Right atrium auricular region (tissue), 2 donors: ENCODE measurements at regions not wholly inside any gene's neighbourhood (a gene's known extent, or its start where the extent isn't known, plus 50 kb on each side); places are given as distances from the start of the nearest gene placed in this dataset.

ENCODE experiments used
- DNase-seq: peaks from one replicate; pipeline ENCODE4 v3.0.0-alpha.2; 2019; ENCODE audit warnings: low spot score
- H3K27ac ChIP-seq, 2 donors: fragments of 200-600 bp; sonication (generic); 1 replicate in 1 of 2; 2 replicates in 1 of 2; pipeline ENCODE4 v1.5.1; 2016 to 2019
- H3K27me3 ChIP-seq, 2 donors: fragments of 200-600 bp; sonication (generic); one replicate each; pipeline versions ENCODE4 v1.5.1 to v1.6.0; 2017 to 2019
- H3K36me3 ChIP-seq: fragments of 200-600 bp; sonication (generic); one replicate; pipeline ENCODE4 v1.5.1; 2016
- H3K4me1 ChIP-seq, 2 donors: fragments of 200-600 bp; sonication (generic); one replicate each; pipeline versions ENCODE4 v1.5.1 to v1.6.0; 2017 to 2019
- H3K4me3 ChIP-seq, 2 donors: fragments of 200-600 bp; sonication (generic); 1 replicate in 1 of 2; 2 replicates in 1 of 2; pipeline ENCODE4 v1.5.1; 2017 to 2019; ENCODE audit warnings: mild to moderate bottlenecking in 1 of 2, moderate library complexity in 1 of 2
- H3K9me3 ChIP-seq, 2 donors: fragments of 200-600 bp; sonication (generic); one replicate each; pipeline ENCODE4 v1.5.1; 2019
- CTCF ChIP-seq, 2 donors: fragments of 200-600 bp; sonication (generic); IDR thresholded peaks; one replicate each; pipeline ENCODE4 v1.5.1; 2019; ENCODE audit warnings: antibody characterized with exemption in 2 of 2

- Histone ChIP-seq H3K27me3 (no peaks in the 10 kb centered on the region), H3K9me3 (no peaks in the 10 kb centered on the region), H3K27ac (no peak overlapping the region), H3K4me3 (no peak overlapping the region), H3K4me1 (peaks cover 0 to 5% of the 10 kb centered on the region in 2 donors), H3K36me3 (no peaks in the 10 kb centered on the region)
- TF ChIP-seq CTCF (IDR thresholded peaks at IDR 0.05), result no peak
- no peak for DNase-seq
These were observed 135.5 kb upstream of the F3 start for GRCh38 chr1:94677087-94677486.

GRCh38 chr1:94676686-94677085 lies 135.1 kb upstream of the F3 start:
- no peak overlapping the region for H3K27ac ChIP-seq
- no peak overlapping the region for H3K4me3 ChIP-seq
- no peak for DNase-seq
- TF ChIP-seq CTCF (IDR thresholded peaks at IDR 0.05), result no peak
- H3K9me3 ChIP-seq, result no peaks in the 10 kb centered on the region
- peaks cover 0 to 5% of the 10 kb centered on the region in 2 donors for H3K4me1 ChIP-seq
- no peaks in the 10 kb centered on the region for H3K36me3 ChIP-seq
- no peaks in the 10 kb centered on the region for H3K27me3 ChIP-seq

GRCh38 chr1:94675373-94675772 lies 133.8 kb upstream of the F3 start:
- no peaks in the 10 kb centered on the region for H3K27me3 ChIP-seq
- no peaks in the 10 kb centered on the region for H3K9me3 ChIP-seq
- H3K4me3 ChIP-seq, result no peak overlapping the region
- no peak overlapping the region for H3K27ac ChIP-seq
- no peaks in the 10 kb centered on the region for H3K36me3 ChIP-seq
- no peak for TF ChIP-seq CTCF (IDR thresholded peaks at IDR 0.05)
- H3K4me1 ChIP-seq, result peaks cover 0 to 5% of the 10 kb centered on the region in 2 donors
- no peak for DNase-seq

- no peak overlapping the region for H3K27ac ChIP-seq
- H3K36me3 ChIP-seq, result no peaks in the 10 kb centered on the region
- H3K27me3 ChIP-seq, result no peaks in the 10 kb centered on the region
- TF ChIP-seq CTCF (IDR thresholded peaks at IDR 0.05), result no peak
- no peak overlapping the region for H3K4me3 ChIP-seq
- DNase-seq, result no peak
- H3K4me1 ChIP-seq, result peaks cover 0 to 5% of the 10 kb centered on the region in 2 donors
- H3K9me3 ChIP-seq, result no peaks in the 10 kb centered on the region
These were observed 133.3 kb upstream of the F3 start for GRCh38 chr1:94674876-94675275.

GRCh38 chr1:94672934-94673333 lies 131.4 kb upstream of the F3 start:
- Histone ChIP-seq H3K4me3 (no peak overlapping the region), H3K27me3 (no peaks in the 10 kb centered on the region), H3K36me3 (no peaks in the 10 kb centered on the region), H3K9me3 (no peaks in the 10 kb centered on the region), H3K4me1 (peaks cover 0 to 4% of the 10 kb centered on the region in 2 donors), H3K27ac (no peak overlapping the region)
- no peak for TF ChIP-seq CTCF (IDR thresholded peaks at IDR 0.05)
- DNase-seq, result no peak

GRCh38 chr1:94672001-94672400 lies 130.4 kb upstream of the F3 start:
- peaks cover 0 to 4% of the 10 kb centered on the region in 2 donors for H3K4me1 ChIP-seq
- TF ChIP-seq CTCF (IDR thresholded peaks at IDR 0.05), result no peak
- DNase-seq, result no peak
- H3K4me3 ChIP-seq, result no peak overlapping the region
- H3K27ac ChIP-seq, result no peak overlapping the region
- no peaks in the 10 kb centered on the region for H3K36me3 ChIP-seq
- no peaks in the 10 kb centered on the region for H3K27me3 ChIP-seq
- H3K9me3 ChIP-seq, result no peaks in the 10 kb centered on the region
